SH-SY5Y (cell line): ENCODE measurements at regions not wholly inside any gene's neighbourhood (a gene's known extent, or its start where the extent isn't known, plus 50 kb on each side); places are given as distances from the start of the nearest gene placed in this dataset.

ENCODE experiments used
- GATA2 ChIP-seq: IDR thresholded peaks from 2 replicates; pipeline ENCODE4 v1.6.1; 2011; ENCODE audit warnings: mild to moderate bottlenecking, low read depth, low read length
- GATA3 ChIP-seq: IDR thresholded peaks from 2 replicates; pipeline ENCODE4 v1.6.1; 2011; ENCODE audit warnings: low read depth, mild to moderate bottlenecking, low read length, moderate library complexity

DNA sequence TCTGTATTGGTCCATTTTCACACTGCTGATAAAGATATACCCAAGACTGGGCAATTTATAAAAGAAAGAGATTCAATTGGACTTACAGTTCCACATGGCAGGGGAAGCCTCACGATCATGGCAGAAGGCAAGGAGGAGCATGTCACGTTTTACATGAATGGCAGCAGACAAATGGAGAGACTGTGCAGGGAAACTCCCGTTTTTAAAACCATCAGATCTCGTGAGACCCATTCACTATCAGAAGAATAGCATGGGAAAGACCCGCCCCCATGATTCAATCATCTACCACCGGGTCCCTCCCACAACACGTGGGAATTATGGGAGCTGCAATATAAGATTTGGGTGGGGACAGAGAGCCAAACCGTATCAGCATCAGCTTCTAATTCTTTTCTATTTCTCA is 217.0 kb downstream of the ANAPC1 start:
- TF ChIP-seq GATA2 (no peak), GATA3 (no peak)
